ENCODE measurements at regions not wholly inside any gene's neighbourhood (a gene's known extent, or its start where the extent isn't known, plus 50 kb on each side); places are given as distances from the start of the nearest gene placed in this dataset.
A peak's percentile ranks its signal among the peaks of the same experiment; 100 is the strongest.
"Not testable (repeated sequence)": the region's sequence is repeated elsewhere in the genome, so short reads cannot be mapped to it uniquely, and the experiment has no call there.

GRCh38 chr7:118916120-118916519 lies 691.6 kb downstream of the ANKRD7 start:
- not testable (repeated sequence) for DNase-seq (ENCODE audit: low read depth)

DNA sequence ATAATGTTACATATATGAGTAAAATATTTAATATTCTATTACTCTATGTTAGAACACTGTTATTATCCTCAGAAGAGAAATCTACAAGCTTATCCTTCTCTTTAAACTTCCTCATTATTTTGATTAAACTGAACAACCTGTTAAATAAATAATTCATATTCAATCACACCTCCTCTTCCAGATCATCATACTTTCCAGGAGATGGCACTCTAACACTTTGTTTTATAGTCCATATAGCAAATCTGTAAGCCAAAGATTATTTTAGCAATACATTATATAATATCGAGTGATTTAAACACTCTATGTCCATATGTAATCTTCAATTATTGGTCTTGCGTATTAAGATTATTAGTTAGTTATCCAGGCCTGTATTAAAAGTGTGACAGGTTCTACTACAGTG lies 694.1 kb downstream of the ANKRD7 start:
- DNase-seq (ENCODE audit: low read depth): peak; percentile 1

DNA sequence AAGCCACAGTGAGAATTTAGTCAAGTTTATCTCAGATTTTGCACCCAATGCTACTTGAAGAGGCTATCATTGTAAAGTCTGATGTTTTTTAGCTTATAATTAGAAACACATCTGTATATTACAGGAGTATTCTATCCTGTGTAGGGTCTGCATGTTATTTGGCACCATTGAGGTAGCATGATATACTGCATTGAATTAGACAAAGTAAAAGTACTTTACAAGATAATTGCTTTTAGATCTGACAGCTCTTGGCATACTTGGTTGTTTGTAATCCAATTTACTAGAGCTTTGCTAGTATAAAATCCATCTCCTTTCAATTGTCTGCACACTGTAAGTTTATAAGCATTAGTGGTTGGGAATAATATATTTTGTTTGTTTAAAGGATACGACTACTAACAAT lies 714.3 kb downstream of the ANKRD7 start:
- DNase-seq (ENCODE audit: low read depth): no peak

DNA sequence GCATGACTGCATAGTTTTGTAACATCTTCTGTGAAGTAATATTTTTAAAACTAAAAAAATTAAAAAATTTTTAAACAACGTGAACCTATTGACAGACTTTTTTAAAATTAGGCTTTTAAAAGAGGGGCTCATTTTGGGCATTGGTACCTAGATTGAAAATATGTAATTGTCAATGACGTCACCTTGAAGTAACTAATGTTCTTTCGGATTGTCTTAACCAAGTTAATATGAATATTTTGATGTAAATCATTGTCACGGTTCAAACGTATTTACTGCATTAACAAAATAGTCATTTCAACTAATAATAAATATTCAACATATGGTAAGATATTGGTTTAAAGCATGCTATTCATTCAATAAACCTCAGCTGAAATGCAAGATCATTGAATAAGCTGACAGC lies 719.8 kb downstream of the ANKRD7 start:
- DNase-seq (ENCODE audit: low read depth): no peak

GRCh38 chr7:118945911-118946682 lies 721.6 kb downstream of the ANKRD7 start:
- no peak for DNase-seq (ENCODE audit: low read depth)

DNA sequence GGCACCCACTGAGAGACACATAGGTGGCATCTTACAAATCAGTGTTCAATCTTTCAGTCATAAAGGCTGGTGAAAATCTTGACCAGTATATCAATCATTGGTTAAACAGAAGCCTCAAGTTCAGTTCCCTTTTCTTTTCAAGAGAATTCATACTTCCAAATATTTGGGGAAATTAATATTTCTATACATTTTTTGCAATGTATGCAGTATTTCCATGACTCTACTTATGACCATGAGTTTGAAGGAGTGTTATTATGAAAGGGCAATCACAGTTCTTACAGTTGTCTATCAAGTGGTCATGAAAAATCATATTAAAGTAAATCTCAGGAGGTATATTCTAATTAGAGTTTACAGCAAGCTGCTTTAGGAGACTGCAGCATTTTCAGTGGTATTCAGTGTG lies 724.0 kb downstream of the ANKRD7 start:
- no peak for DNase-seq (ENCODE audit: low read depth)

DNA sequence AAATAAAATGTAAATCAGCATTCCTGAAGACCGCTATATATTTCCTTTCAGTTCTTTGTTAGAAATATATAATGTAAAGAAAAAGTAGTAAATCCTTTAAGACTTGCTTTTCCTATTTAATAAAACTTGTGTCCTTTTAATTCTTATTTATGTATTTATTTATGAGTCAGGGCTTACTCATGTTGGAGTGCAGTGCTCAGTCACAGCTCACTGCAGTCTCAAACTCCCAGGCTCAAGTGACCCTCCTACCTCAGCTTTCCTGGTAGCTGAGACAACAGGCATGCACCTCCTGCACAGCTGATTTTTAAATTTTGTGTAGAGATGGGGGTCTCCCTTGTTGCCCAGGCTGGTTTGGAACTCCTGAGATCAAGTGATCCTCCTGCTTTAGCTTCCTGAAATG lies 724.5 kb downstream of the ANKRD7 start:
- no peak for DNase-seq (ENCODE audit: low read depth)

DNA sequence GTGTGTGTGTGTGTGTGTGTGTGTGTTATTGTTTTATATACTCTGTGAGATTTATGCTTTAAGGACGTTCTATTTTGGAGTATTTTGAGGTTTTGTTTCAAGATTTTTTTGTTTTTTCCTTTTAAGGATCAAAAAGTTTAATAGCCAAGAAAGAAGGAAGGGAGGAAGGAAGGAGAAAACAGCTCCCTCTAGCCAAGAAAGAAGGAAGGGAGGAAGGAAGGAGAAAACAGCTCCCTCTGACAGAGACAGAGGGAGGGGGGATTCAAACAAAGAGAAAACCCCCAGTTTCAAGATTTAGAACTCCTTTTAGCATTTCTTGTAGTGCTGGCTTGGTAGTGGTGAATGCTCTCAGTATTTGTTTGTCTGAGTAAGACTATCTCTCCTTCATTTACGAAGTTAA lies 731.8 kb downstream of the ANKRD7 start:
- DNase-seq (ENCODE audit: low read depth): not testable (repeated sequence)

- DNase-seq (ENCODE audit: low read depth): no peak
Measured at GRCh38 chr7:118969370-118969769, 744.9 kb downstream of the ANKRD7 start.

GRCh38 chr7:118971706-118972105 lies 747.2 kb downstream of the ANKRD7 start:
- no peak for DNase-seq (ENCODE audit: low read depth)

DNA sequence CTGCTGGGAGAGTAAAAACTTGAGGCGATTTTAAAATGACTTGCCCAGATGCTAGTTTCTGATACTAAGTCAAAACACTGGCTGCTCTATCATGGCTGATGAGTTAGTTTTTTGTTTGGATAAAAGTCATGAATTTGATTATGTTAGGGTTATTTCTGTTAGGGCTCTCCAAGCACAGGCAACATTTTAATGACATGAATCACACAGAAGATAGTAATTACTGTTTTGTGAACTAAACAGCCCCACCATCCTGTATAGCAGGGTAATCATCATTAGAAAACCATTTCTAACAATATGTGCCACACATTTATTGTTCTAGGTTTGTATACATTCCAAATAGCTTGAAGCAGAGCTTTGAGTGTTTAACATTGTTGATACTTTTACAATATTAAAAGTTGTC lies 750.3 kb downstream of the ANKRD7 start:
- no peak for DNase-seq (ENCODE audit: low read depth)

GRCh38 chr7:118995350-118995749 lies 770.8 kb downstream of the ANKRD7 start:
- no peak for DNase-seq (ENCODE audit: low read depth)

DNA sequence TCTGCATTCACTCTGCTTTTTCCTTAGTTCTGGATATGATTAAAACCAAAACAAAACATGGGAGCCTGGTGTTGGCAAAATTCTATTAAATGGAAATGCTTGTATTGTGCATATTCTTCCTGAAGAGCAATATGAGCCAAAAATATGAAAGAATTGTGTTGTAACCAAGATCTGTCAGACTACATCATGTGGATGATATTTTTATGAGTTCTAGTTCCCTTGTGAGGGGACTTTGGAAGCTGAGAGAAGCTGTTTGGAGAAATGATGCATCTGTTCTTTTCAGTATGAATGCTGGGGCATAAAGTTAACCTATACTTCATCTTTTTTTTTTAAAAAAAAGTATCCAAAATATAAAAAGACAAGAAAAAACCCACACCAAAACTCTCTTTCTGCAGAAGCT lies 782.7 kb downstream of the ANKRD7 start:
- DNase-seq (ENCODE audit: low read depth): no peak

- no peak for DNase-seq (ENCODE audit: low read depth)
Measured at GRCh38 chr7:119010635-119011034, 786.1 kb downstream of the ANKRD7 start.

- DNase-seq (ENCODE audit: low read depth): no peak
Measured at GRCh38 chr7:119026391-119026790, 801.9 kb downstream of the ANKRD7 start.

DNA sequence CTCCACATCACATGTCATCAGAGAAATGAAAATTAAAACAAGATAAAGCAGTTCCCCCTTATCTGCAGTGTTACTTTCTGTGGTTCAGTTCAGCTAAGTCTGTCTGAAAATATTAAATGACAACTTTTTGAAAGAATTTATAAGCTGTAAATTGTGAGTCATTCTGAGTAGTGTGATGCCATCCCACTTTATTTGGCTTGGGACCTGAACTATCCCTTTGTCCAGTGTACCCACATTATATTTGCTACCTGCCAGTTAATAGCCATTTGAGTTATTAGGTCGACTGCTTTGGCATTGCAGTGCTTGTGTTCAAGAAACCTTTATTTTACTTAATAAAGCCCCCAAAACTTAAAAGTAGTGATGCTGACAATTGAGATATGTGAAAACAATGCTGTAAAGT lies 804.2 kb downstream of the ANKRD7 start:
- DNase-seq (ENCODE audit: low read depth): no peak

- not testable (repeated sequence) for DNase-seq (ENCODE audit: low read depth)
Measured at GRCh38 chr7:119032136-119032535, 807.6 kb downstream of the ANKRD7 start.

GRCh38 chr7:119033641-119034040 lies 809.1 kb downstream of the ANKRD7 start:
- no peak for DNase-seq (ENCODE audit: low read depth)

GRCh38 chr7:119037941-119038340 lies 813.4 kb downstream of the ANKRD7 start:
- DNase-seq (ENCODE audit: low read depth): no peak

DNA sequence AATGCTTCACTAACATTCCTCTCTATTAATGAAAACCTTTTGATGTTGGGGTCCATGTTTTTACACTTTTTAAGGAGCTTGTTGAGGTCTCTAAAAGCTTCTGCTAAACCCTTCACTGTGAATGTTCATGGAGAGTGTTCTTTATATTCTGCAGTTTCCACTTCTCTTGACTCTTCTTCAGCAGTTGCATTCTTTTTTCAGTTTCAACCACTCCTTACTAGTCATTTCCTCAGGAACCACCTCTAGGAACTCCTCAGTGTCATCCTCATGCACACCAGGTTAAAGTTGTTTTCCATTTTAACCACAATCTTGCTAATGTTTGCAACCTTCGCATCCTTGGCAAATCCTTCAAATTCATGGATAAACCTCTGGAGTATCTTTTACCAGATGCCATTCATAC lies 821.6 kb downstream of the ANKRD7 start:
- DNase-seq (ENCODE audit: low read depth): no peak

GRCh38 chr7:119065966-119066365 lies 841.5 kb downstream of the ANKRD7 start:
- DNase-seq (ENCODE audit: low read depth): no peak

GRCh38 chr7:119086026-119086425 lies 861.5 kb downstream of the ANKRD7 start:
- DNase-seq (ENCODE audit: low read depth): no peak

GRCh38 chr7:119090851-119091250 lies 866.3 kb downstream of the ANKRD7 start:
- no peak for DNase-seq (ENCODE audit: low read depth)

GRCh38 chr7:119096683-119097082 lies 872.2 kb downstream of the ANKRD7 start:
- no peak for DNase-seq (ENCODE audit: low read depth)
